ENCODE measurements at regions not wholly inside any gene's neighbourhood (a gene's known extent, or its start where the extent isn't known, plus 50 kb on each side); places are given as distances from the start of the nearest gene placed in this dataset.

GRCh38 chr13:111881700-111882099 lies 185.2 kb upstream of the SOX1 start (continued):
- no peak for TF ChIP-seq ATF3 (IDR thresholded peaks at IDR 0.05)
- TF ChIP-seq HNF4A (conservative IDR thresholded peaks at IDR 0.05): no peak
- no peak for TF ChIP-seq FOXA1 (IDR thresholded peaks at IDR 0.05)
- no peak for TF ChIP-seq REST (IDR thresholded peaks at IDR 0.05)

GRCh38 chr13:111882351-111882750 lies 184.6 kb upstream of the SOX1 start:
- no peaks in the 10 kb centered on the region for H3K9me3 ChIP-seq (ENCODE audit: control insufficient read depth in 4 of 4, low read length in 3 of 4)
- no peak for DNase-seq (ENCODE audit: low spot score)
- 59% methylated on average over 6 of the region's 6 CpGs for WGBS
- no peak overlapping the region for H3K9ac ChIP-seq (ENCODE audit: low read depth in 1 of 2, low read length in 2 of 2)
- no peak overlapping the region for H3K27ac ChIP-seq (ENCODE audit: low read depth in 1 of 2, low read length in 2 of 2)
- H3K4me3 ChIP-seq (ENCODE audit: low read depth in 1 of 3, low read length in 3 of 3): no peak overlapping the region
- TF ChIP-seq RAD21 (IDR thresholded peaks at IDR 0.05) (no peak), JUND (IDR thresholded peaks at IDR 0.05) (no peak), FOXA2 (IDR thresholded peaks at IDR 0.05) (no peak), SP1 (IDR thresholded peaks at IDR 0.05) (no peak), EGR1 (IDR thresholded peaks at IDR 0.05; ENCODE audit: low read depth in 2 of 2) (no peak), REST (IDR thresholded peaks at IDR 0.05) (no peak), MAX (IDR thresholded peaks at IDR 0.05) (no peak), CTCF (IDR thresholded peaks at IDR 0.05; ENCODE audit: low read depth, low read length, missing input control) (no peak), GABPA (IDR thresholded peaks at IDR 0.05 in 1 of 2, conservative IDR thresholded peaks at IDR 0.05 in 1 of 2) (no peak), ZBTB33 (IDR thresholded peaks at IDR 0.05) (no peak), FOXA1 (IDR thresholded peaks at IDR 0.05) (no peak), RXRA (IDR thresholded peaks at IDR 0.05) (no peak), HNF4A (conservative IDR thresholded peaks at IDR 0.05) (no peak), YY1 (IDR thresholded peaks at IDR 0.05) (no peak)
- no peaks in the 10 kb centered on the region for H3K36me3 ChIP-seq (ENCODE audit: control insufficient read depth in 4 of 4, insufficient read depth in 3 of 4, low read depth in 1 of 4, low read length in 3 of 4)
- peaks cover 0 to 2% (median 0%) of the 10 kb centered on the region in 4 donors for H3K27me3 ChIP-seq (ENCODE audit: control insufficient read depth in 4 of 4, insufficient read depth in 4 of 4, low read length in 3 of 4)
- H3K4me1 ChIP-seq (ENCODE audit: control insufficient read depth in 4 of 4, insufficient read depth in 4 of 4, low read length in 3 of 4): no peaks in the 10 kb centered on the region

Data from liver (tissue), 8 donors.